Uterus (tissue), 2 donors: ENCODE measurements at regions not wholly inside any gene's neighbourhood (a gene's known extent, or its start where the extent isn't known, plus 50 kb on each side); places are given as distances from the start of the nearest gene placed in this dataset.

ENCODE experiments used
- CTCF ChIP-seq, 4 experiments: fragments of 200-600 bp in 2 of 4; fragments of 450-650 bp in 2 of 4; sonication (generic) in 2 of 4; IDR thresholded peaks; one replicate each; pipeline ENCODE4 v1.5.1; 2016 to 2019; ENCODE audit warnings: antibody characterized with exemption in 4 of 4, mild to moderate bottlenecking in 2 of 4, moderate library complexity in 1 of 4
- POLR2A ChIP-seq, 2 donors: fragments of 450-650 bp; IDR thresholded peaks; one replicate each; pipeline ENCODE4 v1.6.1; 2016; ENCODE audit warnings: antibody characterized with exemption in 2 of 2, mild to moderate bottlenecking in 1 of 2, moderate library complexity in 1 of 2

- TF ChIP-seq CTCF (IDR thresholded peaks at IDR 0.05): no peak
- no peak for TF ChIP-seq POLR2A (IDR thresholded peaks at IDR 0.05)
These were observed 772.3 kb downstream of the MAT2B start for GRCh38 chr5:164277720-164278119.
